ENCODE measurements at regions not wholly inside any gene's neighbourhood (a gene's known extent, or its start where the extent isn't known, plus 50 kb on each side); places are given as distances from the start of the nearest gene placed in this dataset.

DNA sequence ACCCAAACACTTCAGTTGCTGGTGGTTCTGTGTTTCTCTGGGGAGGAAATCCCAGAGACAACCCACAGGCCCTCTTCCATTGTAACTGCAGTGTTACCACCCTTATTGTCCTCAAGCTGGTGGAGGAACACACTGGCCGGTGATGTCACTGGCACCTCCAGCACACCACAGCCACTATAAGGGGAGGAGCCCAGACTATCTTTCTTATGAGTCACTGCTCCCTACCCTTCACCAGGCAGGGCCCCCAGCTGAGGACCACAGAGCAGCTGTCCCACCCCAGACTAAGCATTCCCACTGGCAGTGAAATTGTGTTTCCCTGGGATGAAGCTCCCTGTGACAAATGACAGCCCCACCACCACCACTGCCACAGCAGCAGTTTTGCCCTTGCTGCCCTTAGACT is 171.8 kb upstream of the FGF16 start:
- Histone ChIP-seq H3K9me3 (ENCODE audit: low read length) (no peaks in the 10 kb centered on the region; the same call in 1 of the 2 replicates), H3K4me3 (replicated peaks in 1 of 3; ENCODE audit: insufficient read depth in 1 of 3, low read depth in 2 of 3, low read length in 3 of 3) (no peak overlapping the region), H3K4me1 (ENCODE audit: insufficient read depth, low read length) (no peaks in the 10 kb centered on the region), H3K36me3 (replicated peaks in 1 of 2; ENCODE audit: control insufficient read depth in 1 of 2, insufficient read depth in 2 of 2, low read length in 2 of 2) (no peaks in the 10 kb centered on the region), H2AFZ (ENCODE audit: low read length) (no peak overlapping the region), H4K20me1 (ENCODE audit: insufficient read depth, low read length) (no peaks in the 10 kb centered on the region), H3K27me3 (ENCODE audit: control insufficient read depth in 1 of 2, insufficient read depth in 2 of 2, low read length in 2 of 2) (no peaks in the 10 kb centered on the region), H3K4me2 (ENCODE audit: low read depth, low read length) (no peak overlapping the region), H3K27ac (ENCODE audit: extremely low read length, insufficient read depth, low read length) (no peak overlapping the region), H3K9ac (ENCODE audit: insufficient read depth, low read depth, low read length) (no peak overlapping the region), H3K79me2 (ENCODE audit: insufficient read depth, low read length) (no peaks in the 10 kb centered on the region)
- no CpG with 5 or more reads among the region's 1 CpG for WGBS (ENCODE audit: low lambda C conversion rate)
- no TSS peak for BruUV-seq (replicated peaks)
- TF ChIP-seq ZNF382 (CRISPR knock-in tag; IDR thresholded peaks at IDR 0.05; ENCODE audit: borderline replicate concordance): no peak
- ChIA-PET POLR2A (no interaction called here), CTCF (ENCODE audit: low intra/inter-chr PET ratio, low total read pairs) (no interaction called here)
- intact Hi-C loops (cut with micrococcal nuclease; ENCODE audit: unreplicated experiment) (no loop called here), in situ Hi-C loops (cut with HindIII; ENCODE audit: extremely low pct_ligation_motif_present, low pct_unique_long_range_greater_than_20kb) (no loop called here)
- FAIRE-seq: no peak
- DNase-seq (ENCODE audit: low spot score): no peak
- ATAC-seq: no peak

DNA sequence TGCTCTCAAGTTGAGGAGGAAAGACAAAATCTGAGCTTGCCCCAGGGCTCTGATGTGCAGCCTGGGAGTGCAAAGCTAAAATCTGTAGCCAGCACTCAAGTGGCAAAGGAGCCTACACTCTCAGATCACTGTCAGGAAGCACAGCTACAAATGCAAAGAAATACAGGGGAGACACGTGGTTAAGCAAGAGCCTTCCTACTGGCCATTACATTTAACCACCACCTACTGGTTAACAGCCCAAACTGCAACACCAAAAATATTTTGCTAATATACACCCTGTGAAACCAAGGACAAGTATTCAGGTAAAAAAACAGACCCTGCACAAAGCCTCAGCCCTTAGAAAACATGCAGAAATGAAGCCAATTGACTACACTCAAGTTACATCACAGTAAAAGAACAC is 170.4 kb upstream of the FGF16 start:
- DNase-seq (ENCODE audit: low spot score) (no peak), FAIRE-seq (no peak), ATAC-seq (no peak)
- Histone ChIP-seq H3K27ac (ENCODE audit: extremely low read length, insufficient read depth, low read length) (no peak overlapping the region), H3K4me3 (replicated peaks in 1 of 3; ENCODE audit: insufficient read depth in 1 of 3, low read depth in 2 of 3, low read length in 3 of 3) (no peak overlapping the region), H3K9me3 (ENCODE audit: low read length) (no peaks in the 10 kb centered on the region; the same call in 1 of the 2 replicates), H3K27me3 (ENCODE audit: control insufficient read depth in 1 of 2, insufficient read depth in 2 of 2, low read length in 2 of 2) (no peaks in the 10 kb centered on the region), H2AFZ (ENCODE audit: low read length) (no peak overlapping the region), H3K4me2 (ENCODE audit: low read depth, low read length) (no peak overlapping the region), H3K36me3 (replicated peaks in 1 of 2; ENCODE audit: control insufficient read depth in 1 of 2, insufficient read depth in 2 of 2, low read length in 2 of 2) (no peaks in the 10 kb centered on the region), H4K20me1 (ENCODE audit: insufficient read depth, low read length) (no peaks in the 10 kb centered on the region), H3K79me2 (ENCODE audit: insufficient read depth, low read length) (no peaks in the 10 kb centered on the region), H3K4me1 (ENCODE audit: insufficient read depth, low read length) (no peaks in the 10 kb centered on the region), H3K9ac (ENCODE audit: insufficient read depth, low read depth, low read length) (no peak overlapping the region)
- in situ Hi-C loops (cut with HindIII; ENCODE audit: extremely low pct_ligation_motif_present, low pct_unique_long_range_greater_than_20kb): no loop called here
- ChIA-PET POLR2A (no interaction called here), CTCF (ENCODE audit: low intra/inter-chr PET ratio, low total read pairs) (no interaction called here)
- no CpG with 5 or more reads among the region's 1 CpG for WGBS (ENCODE audit: low lambda C conversion rate)
- intact Hi-C loops (cut with micrococcal nuclease; ENCODE audit: unreplicated experiment): no loop called here
- no TSS peak for BruUV-seq (replicated peaks)
- TF ChIP-seq, protein P1, sequence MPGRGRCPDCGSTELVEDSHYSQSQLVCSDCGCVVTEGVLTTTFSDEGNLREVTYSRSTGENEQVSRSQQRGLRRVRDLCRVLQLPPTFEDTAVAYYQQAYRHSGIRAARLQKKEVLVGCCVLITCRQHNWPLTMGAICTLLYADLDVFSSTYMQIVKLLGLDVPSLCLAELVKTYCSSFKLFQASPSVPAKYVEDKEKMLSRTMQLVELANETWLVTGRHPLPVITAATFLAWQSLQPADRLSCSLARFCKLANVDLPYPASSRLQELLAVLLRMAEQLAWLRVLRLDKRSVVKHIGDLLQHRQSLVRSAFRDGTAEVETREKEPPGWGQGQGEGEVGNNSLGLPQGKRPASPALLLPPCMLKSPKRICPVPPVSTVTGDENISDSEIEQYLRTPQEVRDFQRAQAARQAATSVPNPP (CRISPR knock-in tag; IDR thresholded peaks at IDR 0.05): no peak
- TF ChIP-seq, protein P2, sequence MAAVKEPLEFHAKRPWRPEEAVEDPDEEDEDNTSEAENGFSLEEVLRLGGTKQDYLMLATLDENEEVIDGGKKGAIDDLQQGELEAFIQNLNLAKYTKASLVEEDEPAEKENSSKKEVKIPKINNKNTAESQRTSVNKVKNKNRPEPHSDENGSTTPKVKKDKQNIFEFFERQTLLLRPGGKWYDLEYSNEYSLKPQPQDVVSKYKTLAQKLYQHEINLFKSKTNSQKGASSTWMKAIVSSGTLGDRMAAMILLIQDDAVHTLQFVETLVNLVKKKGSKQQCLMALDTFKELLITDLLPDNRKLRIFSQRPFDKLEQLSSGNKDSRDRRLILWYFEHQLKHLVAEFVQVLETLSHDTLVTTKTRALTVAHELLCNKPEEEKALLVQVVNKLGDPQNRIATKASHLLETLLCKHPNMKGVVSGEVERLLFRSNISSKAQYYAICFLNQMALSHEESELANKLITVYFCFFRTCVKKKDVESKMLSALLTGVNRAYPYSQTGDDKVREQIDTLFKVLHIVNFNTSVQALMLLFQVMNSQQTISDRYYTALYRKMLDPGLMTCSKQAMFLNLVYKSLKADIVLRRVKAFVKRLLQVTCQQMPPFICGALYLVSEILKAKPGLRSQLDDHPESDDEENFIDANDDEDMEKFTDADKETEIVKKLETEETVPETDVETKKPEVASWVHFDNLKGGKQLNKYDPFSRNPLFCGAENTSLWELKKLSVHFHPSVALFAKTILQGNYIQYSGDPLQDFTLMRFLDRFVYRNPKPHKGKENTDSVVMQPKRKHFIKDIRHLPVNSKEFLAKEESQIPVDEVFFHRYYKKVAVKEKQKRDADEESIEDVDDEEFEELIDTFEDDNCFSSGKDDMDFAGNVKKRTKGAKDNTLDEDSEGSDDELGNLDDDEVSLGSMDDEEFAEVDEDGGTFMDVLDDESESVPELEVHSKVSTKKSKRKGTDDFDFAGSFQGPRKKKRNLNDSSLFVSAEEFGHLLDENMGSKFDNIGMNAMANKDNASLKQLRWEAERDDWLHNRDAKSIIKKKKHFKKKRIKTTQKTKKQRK (IDR thresholded peaks at IDR 0.05; ENCODE audit: low read length): no peak
- TF ChIP-seq POLR2AphosphoS2 (IDR thresholded peaks at IDR 0.05; ENCODE audit: low read depth, low read length) (no peak), ZNF891 (CRISPR knock-in tag; IDR thresholded peaks at IDR 0.05) (no peak), KLF16 (CRISPR knock-in tag; IDR thresholded peaks at IDR 0.05) (no peak), PRPF4 (IDR thresholded peaks at IDR 0.05; ENCODE audit: low read depth, low read length, poor library complexity, severe bottlenecking) (no peak), ZNF678 (CRISPR knock-in tag; IDR thresholded peaks at IDR 0.05) (no peak), ZNF574 (CRISPR knock-in tag; IDR thresholded peaks at IDR 0.05) (no peak), ZNF12 (CRISPR knock-in tag; IDR thresholded peaks at IDR 0.05) (no peak)
- TF ChIP-seq, protein P3, sequence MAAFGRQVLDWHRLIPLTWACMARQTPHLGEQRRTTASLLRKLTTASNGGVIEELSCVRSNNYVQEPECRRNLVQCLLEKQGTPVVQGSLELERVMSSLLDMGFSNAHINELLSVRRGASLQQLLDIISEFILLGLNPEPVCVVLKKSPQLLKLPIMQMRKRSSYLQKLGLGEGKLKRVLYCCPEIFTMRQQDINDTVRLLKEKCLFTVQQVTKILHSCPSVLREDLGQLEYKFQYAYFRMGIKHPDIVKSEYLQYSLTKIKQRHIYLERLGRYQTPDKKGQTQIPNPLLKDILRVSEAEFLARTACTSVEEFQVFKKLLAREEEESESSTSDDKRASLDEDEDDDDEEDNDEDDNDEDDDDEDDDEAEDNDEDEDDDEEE (CRISPR knock-in tag; IDR thresholded peaks at IDR 0.05): no peak
